Caco-2 (cell line): ENCODE measurements at regions not wholly inside any gene's neighbourhood (a gene's known extent, or its start where the extent isn't known, plus 50 kb on each side); places are given as distances from the start of the nearest gene placed in this dataset.

ENCODE experiments used
- BruUV-seq: library from RNA; stranded (reverse); fragments of 400-500 nt; replicated peaks from 2 replicates; lab custom pipeline; 2021; lab: Mats Ljungman, UMichigan
- CTCF ChIA-PET: fragments of 300-600 bp; sonication (Branson Sonifier 250); formaldehyde crosslinking; loops from one replicate; lab custom pipeline; 2022; ENCODE audit warnings: antibody characterized with exemption; lab: Charles Lee
- POLR2A ChIA-PET: fragments of 300-600 bp; sonication (Branson Sonifier 250); formaldehyde crosslinking; loops from one replicate; lab custom pipeline; 2022; ENCODE audit warnings: antibody characterized with exemption; lab: Charles Lee
- DNase-seq, 2 experiments: peaks; one replicate each; pipeline versions ENCODE4 v3.0.0 to v3.0.0-alpha.2; 2020 to 2022
- H3K27me3 ChIP-seq: replicated peaks from 2 replicates; pipeline ENCODE4 v1.6.0; 2011; ENCODE audit warnings: low read length; ENCODE audit not compliant: control insufficient read depth, insufficient read depth
- H3K36me3 ChIP-seq: 2 replicates; pipeline ENCODE4 v1.5.1; 2011; ENCODE audit warnings: low read length; ENCODE audit not compliant: control insufficient read depth, insufficient read depth
- H3K4me1 ChIP-seq: fragments of 250-450 bp; sonication (Bioruptor Pico); 2 replicates; pipeline ENCODE4 v1.5.1; 2020; ENCODE audit warnings: mild to moderate bottlenecking
- H3K4me3 ChIP-seq: 2 replicates; pipeline ENCODE4 v1.5.1; 2011; ENCODE audit warnings: low read depth, mild to moderate bottlenecking, control low read depth, low read length
- H3K9me3 ChIP-seq: fragments of 250-450 bp; sonication (Bioruptor Pico); 2 replicates; pipeline ENCODE4 v1.5.1; 2020; ENCODE audit warnings: mild to moderate bottlenecking, moderate library complexity
- H3K27ac Mint-ChIP-seq: one replicate; pipeline ENCODE4 v1.8.0; 2022; ENCODE audit warnings: mixed read lengths; ENCODE audit not compliant: unreplicated experiment
- H3K27me3 Mint-ChIP-seq: one replicate; pipeline ENCODE4 v1.8.0; 2022; ENCODE audit warnings: mixed read lengths; ENCODE audit not compliant: insufficient read depth, unreplicated experiment
- H3K36me3 Mint-ChIP-seq: one replicate; pipeline ENCODE4 v1.8.0; 2022; ENCODE audit warnings: mild to moderate bottlenecking, mixed read lengths; ENCODE audit not compliant: insufficient read depth, unreplicated experiment
- H3K4me1 Mint-ChIP-seq: one replicate; pipeline ENCODE4 v1.8.0; 2022; ENCODE audit warnings: low read depth, mixed read lengths; ENCODE audit not compliant: unreplicated experiment
- H3K4me3 Mint-ChIP-seq: one replicate; pipeline ENCODE4 v1.8.0; 2022; ENCODE audit warnings: mild to moderate bottlenecking, moderate library complexity, mixed read lengths; ENCODE audit not compliant: unreplicated experiment
- H3K9me3 Mint-ChIP-seq: one replicate; pipeline ENCODE4 v1.8.0; 2022; ENCODE audit warnings: mixed read lengths; ENCODE audit not compliant: unreplicated experiment
- CTCF ChIP-seq, 2 experiments: fragments of 200-600 bp in 1 of 2; IDR thresholded peaks; 1 replicate in 1 of 2; 2 replicates in 1 of 2; pipeline versions ENCODE4 v1.5.1 to v1.8.0; 2011 to 2022; ENCODE audit warnings: antibody characterized with exemption in 1 of 2, control low read depth in 1 of 2, inconsistent platforms in 1 of 2, low read depth in 1 of 2, low read length in 1 of 2, mild to moderate bottlenecking in 1 of 2, moderate library complexity in 1 of 2; ENCODE audit not compliant: insufficient read depth in 1 of 2, severe bottlenecking in 1 of 2, unreplicated experiment in 1 of 2
- intact Hi-C: fragments of 100-400 bp; cut with micrococcal nuclease; formaldehyde crosslinking; loops from one replicate; pipeline ENCODE4 v1.10.0; 2022; ENCODE audit not compliant: unreplicated experiment

GRCh38 chr12:126419131-126419530 lies 1353.9 kb downstream of the AACS start:
- no peaks in the 10 kb centered on the region for H3K27me3 Mint-ChIP-seq
- no peak for DNase-seq
- no TSS peak for BruUV-seq
- no peak for TF ChIP-seq CTCF (IDR thresholded peaks at IDR 0.05; ENCODE audit: insufficient read depth in 1 of 2, low read depth in 1 of 2, low read length in 1 of 2, severe bottlenecking in 1 of 2, unreplicated experiment in 1 of 2)
- H3K36me3 Mint-ChIP-seq, result no peaks in the 10 kb centered on the region
- ChIA-PET POLR2A (no interaction called here), CTCF (no interaction called here)
- H3K4me3 ChIP-seq, result no peak overlapping the region
- H3K36me3 ChIP-seq, result no peaks in the 10 kb centered on the region
- peaks cover 10% of the 10 kb centered on the region for H3K9me3 Mint-ChIP-seq
- H3K4me1 Mint-ChIP-seq, result no peaks in the 10 kb centered on the region
- H3K27me3 ChIP-seq, result no peaks in the 10 kb centered on the region
- H3K27ac Mint-ChIP-seq, result no peak overlapping the region
- intact Hi-C loops, result no loop called here
- H3K9me3 ChIP-seq, result no peaks in the 10 kb centered on the region
- H3K4me3 Mint-ChIP-seq, result no peak overlapping the region
- H3K4me1 ChIP-seq, result no peaks in the 10 kb centered on the region

GRCh38 chr12:126424696-126425095 lies 1359.5 kb downstream of the AACS start:
- Histone ChIP-seq H3K36me3 (no peaks in the 10 kb centered on the region), H3K9me3 (no peaks in the 10 kb centered on the region), H3K4me1 (no peaks in the 10 kb centered on the region), H3K4me3 (no peak overlapping the region), H3K27me3 (no peaks in the 10 kb centered on the region)
- CTCF ChIA-PET, result no interaction called here
- Mint-ChIP-seq H3K9me3 (no peaks in the 10 kb centered on the region), H3K4me3 (no peak overlapping the region), H3K27ac (no peak overlapping the region), H3K36me3 (no peaks in the 10 kb centered on the region), H3K27me3 (no peaks in the 10 kb centered on the region), H3K4me1 (no peaks in the 10 kb centered on the region)
- POLR2A ChIA-PET, result no interaction called here
- TF ChIP-seq CTCF (IDR thresholded peaks at IDR 0.05; ENCODE audit: insufficient read depth in 1 of 2, low read depth in 1 of 2, low read length in 1 of 2, severe bottlenecking in 1 of 2, unreplicated experiment in 1 of 2), result no peak
- intact Hi-C loops, result no loop called here
- DNase-seq, result no peak
- no TSS peak for BruUV-seq

- H3K4me1 ChIP-seq, result no peaks in the 10 kb centered on the region
- H3K27me3 Mint-ChIP-seq, result no peaks in the 10 kb centered on the region
- BruUV-seq, result no TSS peak
- no peak for DNase-seq
- no peaks in the 10 kb centered on the region for H3K9me3 Mint-ChIP-seq
- no peaks in the 10 kb centered on the region for H3K9me3 ChIP-seq
- no peak for TF ChIP-seq CTCF (IDR thresholded peaks at IDR 0.05; ENCODE audit: insufficient read depth in 1 of 2, low read depth in 1 of 2, low read length in 1 of 2, severe bottlenecking in 1 of 2, unreplicated experiment in 1 of 2)
- CTCF ChIA-PET, result no interaction called here
- no peak overlapping the region for H3K4me3 ChIP-seq
- H3K27ac Mint-ChIP-seq, result no peak overlapping the region
- intact Hi-C loops, result no loop called here
- H3K4me1 Mint-ChIP-seq, result no peaks in the 10 kb centered on the region
- POLR2A ChIA-PET, result no interaction called here
- no peaks in the 10 kb centered on the region for H3K36me3 Mint-ChIP-seq
- no peaks in the 10 kb centered on the region for H3K36me3 ChIP-seq
- H3K4me3 Mint-ChIP-seq, result no peak overlapping the region
- H3K27me3 ChIP-seq, result no peaks in the 10 kb centered on the region
These were observed 1360.0 kb downstream of the AACS start for GRCh38 chr12:126425264-126425663.
